ENCODE measurements at regions not wholly inside any gene's neighbourhood (a gene's known extent, or its start where the extent isn't known, plus 50 kb on each side); places are given as distances from the start of the nearest gene placed in this dataset.

- Mint-ChIP-seq H3K9me3 (ENCODE audit: unreplicated experiment) (peaks cover 7% of the 10 kb centered on the region), H3K27ac (ENCODE audit: low read depth, unreplicated experiment) (no peak overlapping the region), H3K4me1 (ENCODE audit: insufficient read depth, unreplicated experiment) (peaks cover 30% of the 10 kb centered on the region), H3K4me3 (ENCODE audit: unreplicated experiment) (no peak overlapping the region), H3K27me3 (ENCODE audit: insufficient read depth, unreplicated experiment) (no peaks in the 10 kb centered on the region), H3K36me3 (ENCODE audit: insufficient read depth, unreplicated experiment) (no peaks in the 10 kb centered on the region)
- intact Hi-C loops (cut with micrococcal nuclease): no loop called here
- ChIA-PET POLR2A (interaction anchor here (3.1 kb wide), 1 partner anchor 451 kb away, joined by 21 read pairs; no protein-coding TSS in a partner anchor), CTCF (interaction anchor here (0.8 to 1.0 kb wide), 2 partner anchors 15 to 611 kb away, joined by 3 read pairs; no protein-coding TSS in a partner anchor)
- TF ChIP-seq, protein P1, sequence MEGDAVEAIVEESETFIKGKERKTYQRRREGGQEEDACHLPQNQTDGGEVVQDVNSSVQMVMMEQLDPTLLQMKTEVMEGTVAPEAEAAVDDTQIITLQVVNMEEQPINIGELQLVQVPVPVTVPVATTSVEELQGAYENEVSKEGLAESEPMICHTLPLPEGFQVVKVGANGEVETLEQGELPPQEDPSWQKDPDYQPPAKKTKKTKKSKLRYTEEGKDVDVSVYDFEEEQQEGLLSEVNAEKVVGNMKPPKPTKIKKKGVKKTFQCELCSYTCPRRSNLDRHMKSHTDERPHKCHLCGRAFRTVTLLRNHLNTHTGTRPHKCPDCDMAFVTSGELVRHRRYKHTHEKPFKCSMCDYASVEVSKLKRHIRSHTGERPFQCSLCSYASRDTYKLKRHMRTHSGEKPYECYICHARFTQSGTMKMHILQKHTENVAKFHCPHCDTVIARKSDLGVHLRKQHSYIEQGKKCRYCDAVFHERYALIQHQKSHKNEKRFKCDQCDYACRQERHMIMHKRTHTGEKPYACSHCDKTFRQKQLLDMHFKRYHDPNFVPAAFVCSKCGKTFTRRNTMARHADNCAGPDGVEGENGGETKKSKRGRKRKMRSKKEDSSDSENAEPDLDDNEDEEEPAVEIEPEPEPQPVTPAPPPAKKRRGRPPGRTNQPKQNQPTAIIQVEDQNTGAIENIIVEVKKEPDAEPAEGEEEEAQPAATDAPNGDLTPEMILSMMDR (IDR thresholded peaks at IDR 0.05; ENCODE audit: unreplicated experiment): no peak
- DNase-seq (ENCODE audit: unreplicated experiment): no peak
- no TSS peak for BruUV-seq (replicated peaks)
These were observed 93.2 kb upstream of the KCTD3 start for GRCh38 chr1:215473943-215474342.

GRCh38 chr1:215474940-215475339, 92.2 kb upstream of the KCTD3 start:
- H3K4me1 Mint-ChIP-seq (ENCODE audit: insufficient read depth, unreplicated experiment): peaks cover 35% of the 10 kb centered on the region
- H3K36me3 Mint-ChIP-seq (ENCODE audit: insufficient read depth, unreplicated experiment): no peaks in the 10 kb centered on the region
- TF ChIP-seq, protein P1 (IDR thresholded peaks at IDR 0.05; ENCODE audit: unreplicated experiment): no peak
- intact Hi-C loops (cut with micrococcal nuclease): no loop called here
- no peak overlapping the region for H3K4me3 Mint-ChIP-seq (ENCODE audit: unreplicated experiment)
- DNase-seq (ENCODE audit: unreplicated experiment): no peak
- peaks cover 7% of the 10 kb centered on the region for H3K9me3 Mint-ChIP-seq (ENCODE audit: unreplicated experiment)
- peak overlapping the region; percentile 88 for H3K27ac Mint-ChIP-seq (ENCODE audit: low read depth, unreplicated experiment)
- ChIA-PET POLR2A (interaction anchor here (0.9 to 3.1 kb wide), 16 partner anchors 8 to 900 kb away, joined by 3 to 28 read pairs (median 5); partner anchors contain the start of gene KCTD3), CTCF (interaction anchor here (0.7 to 2.5 kb wide), 8 partner anchors 15 to 830 kb away, joined by 3 to 11 read pairs (median 3); no protein-coding TSS in a partner anchor)
- no peaks in the 10 kb centered on the region for H3K27me3 Mint-ChIP-seq (ENCODE audit: insufficient read depth, unreplicated experiment)
- BruUV-seq (replicated peaks): no TSS peak

- intact Hi-C loops (cut with micrococcal nuclease): no loop called here
- H3K27ac Mint-ChIP-seq (ENCODE audit: low read depth, unreplicated experiment): peak overlapping the region; percentile 88
These were observed 91.2 kb upstream of the KCTD3 start for GRCh38 chr1:215475796-215476481.

DNA sequence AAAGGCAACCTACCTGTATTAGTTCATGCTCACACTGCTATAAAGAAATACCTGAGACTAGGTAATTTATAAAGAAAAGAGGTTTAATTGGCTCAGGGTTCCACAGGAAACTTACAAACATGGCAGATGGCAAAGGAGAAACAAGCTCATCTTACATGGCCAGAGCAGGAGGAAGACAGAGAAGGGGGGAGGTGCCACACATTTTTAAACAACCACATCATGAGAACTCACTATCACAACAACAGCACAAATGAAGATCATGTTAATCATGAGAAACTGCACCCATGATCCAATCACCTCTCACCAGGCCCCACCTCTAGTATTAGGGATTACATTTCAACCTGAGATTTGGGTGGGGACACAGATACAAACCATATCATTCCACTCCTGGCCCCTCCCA, 90.6 kb upstream of the KCTD3 start:
- ChIA-PET POLR2A (interaction anchor here (0.6 to 3.1 kb wide), 29 partner anchors 9 to 1037 kb away, joined by 3 to 28 read pairs (median 4); partner anchors contain the start of gene KCTD3), CTCF (interaction anchor here (0.6 to 2.5 kb wide), 6 partner anchors 9 to 860 kb away, joined by 3 to 11 read pairs (median 4); no protein-coding TSS in a partner anchor)
- H3K27me3 Mint-ChIP-seq (ENCODE audit: insufficient read depth, unreplicated experiment): no peaks in the 10 kb centered on the region
- DNase-seq (ENCODE audit: unreplicated experiment): no peak
- BruUV-seq (replicated peaks): no TSS peak
- TF ChIP-seq, protein P1 (IDR thresholded peaks at IDR 0.05; ENCODE audit: unreplicated experiment): no peak
- peaks cover 39% of the 10 kb centered on the region for H3K4me1 Mint-ChIP-seq (ENCODE audit: insufficient read depth, unreplicated experiment)
- intact Hi-C loops (cut with micrococcal nuclease): no loop called here
- H3K4me3 Mint-ChIP-seq (ENCODE audit: unreplicated experiment): peak overlapping the region; percentile 10
- H3K9me3 Mint-ChIP-seq (ENCODE audit: unreplicated experiment): peaks cover 7% of the 10 kb centered on the region
- H3K27ac Mint-ChIP-seq (ENCODE audit: low read depth, unreplicated experiment): peak overlapping the region; percentile 88
- no peaks in the 10 kb centered on the region for H3K36me3 Mint-ChIP-seq (ENCODE audit: insufficient read depth, unreplicated experiment)

More at GRCh38 chr1:215475796-215476481, 91.2 kb upstream of the KCTD3 start:
- Mint-ChIP-seq H3K4me3 (ENCODE audit: unreplicated experiment) (peak overlapping the region; percentile 10), H3K4me1 (ENCODE audit: insufficient read depth, unreplicated experiment) (peaks cover 39% of the 10 kb centered on the region), H3K36me3 (ENCODE audit: insufficient read depth, unreplicated experiment) (no peaks in the 10 kb centered on the region), H3K9me3 (ENCODE audit: unreplicated experiment) (peaks cover 7% of the 10 kb centered on the region), H3K27me3 (ENCODE audit: insufficient read depth, unreplicated experiment) (no peaks in the 10 kb centered on the region)
- DNase-seq (ENCODE audit: unreplicated experiment): peak; percentile 81
- POLR2A ChIA-PET: interaction anchor here (0.6 to 3.1 kb wide), 39 partner anchors 9 to 1037 kb away, joined by 3 to 28 read pairs (median 4); partner anchors contain the start of gene KCTD3
- CTCF ChIA-PET: interaction anchor here (0.6 to 2.5 kb wide), 9 partner anchors 10 to 831 kb away, joined by 3 to 11 read pairs (median 3); no protein-coding TSS in a partner anchor
- TF ChIP-seq, protein P1 (IDR thresholded peaks at IDR 0.05; ENCODE audit: unreplicated experiment): no peak
- BruUV-seq (replicated peaks): no TSS peak

Data from MCF 10A (cell line).